Fibroblast of mammary gland (primary cell): ENCODE measurements at regions not wholly inside any gene's neighbourhood (a gene's known extent, or its start where the extent isn't known, plus 50 kb on each side); places are given as distances from the start of the nearest gene placed in this dataset.

ENCODE experiments used
- DNase-seq: peaks from one replicate; pipeline ENCODE4 v3.0.0-alpha.2; 2010; ENCODE audit warnings: low read depth
- H3K4me3 ChIP-seq: 2 replicates; pipeline ENCODE4 v1.5.1; 2011; ENCODE audit warnings: low read depth, mild to moderate bottlenecking, low read length, moderate library complexity; ENCODE audit not compliant: control insufficient read depth
- TF ChIP-seq, protein P1 (sequence below): conservative IDR thresholded peaks from 2 replicates; pipeline ENCODE4 v1.5.1; 2011; ENCODE audit warnings: low read depth, low read length, inconsistent platforms; ENCODE audit not compliant: control insufficient read depth, insufficient read depth

DNA sequence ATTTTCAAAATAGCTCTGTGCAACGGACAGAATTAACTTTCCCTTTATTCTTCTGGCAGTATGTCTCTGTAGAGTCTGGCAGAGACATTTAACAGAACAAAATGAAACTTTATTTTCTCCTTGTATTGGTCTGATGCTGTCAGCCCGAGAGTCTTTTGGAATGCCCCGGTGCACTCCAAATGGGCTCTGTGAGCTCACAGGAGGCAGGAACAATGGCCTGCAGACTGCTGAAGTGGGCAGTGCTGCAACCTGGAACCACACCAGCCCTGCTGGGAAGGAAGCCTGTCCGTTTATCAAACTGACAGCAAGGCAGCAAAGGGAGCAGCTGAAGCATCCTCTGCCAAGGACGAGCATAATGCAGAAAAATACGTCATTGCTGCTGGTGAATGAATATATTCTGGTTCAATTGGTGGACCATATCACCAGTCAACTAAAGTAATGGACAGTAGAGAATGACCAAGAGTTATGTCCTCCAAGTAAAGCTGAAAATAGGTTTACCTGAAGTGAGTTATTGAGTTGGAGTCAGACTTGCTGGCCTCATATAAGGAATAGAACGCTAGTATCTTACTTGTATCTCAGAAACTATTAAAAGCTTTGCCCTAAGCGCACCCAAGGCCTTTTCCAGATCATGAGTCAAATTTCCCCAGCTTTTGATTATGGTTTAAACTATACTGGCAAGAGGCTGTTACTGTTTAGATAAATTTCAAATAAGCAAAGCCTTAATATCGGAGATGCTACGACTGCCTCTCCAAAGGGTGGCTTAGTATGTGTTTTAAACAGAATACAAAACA lies 207.6 kb upstream of the TANK start:
- DNase-seq: peak; percentile 75
- no peak overlapping the region for H3K4me3 ChIP-seq
- TF ChIP-seq, protein P1, sequence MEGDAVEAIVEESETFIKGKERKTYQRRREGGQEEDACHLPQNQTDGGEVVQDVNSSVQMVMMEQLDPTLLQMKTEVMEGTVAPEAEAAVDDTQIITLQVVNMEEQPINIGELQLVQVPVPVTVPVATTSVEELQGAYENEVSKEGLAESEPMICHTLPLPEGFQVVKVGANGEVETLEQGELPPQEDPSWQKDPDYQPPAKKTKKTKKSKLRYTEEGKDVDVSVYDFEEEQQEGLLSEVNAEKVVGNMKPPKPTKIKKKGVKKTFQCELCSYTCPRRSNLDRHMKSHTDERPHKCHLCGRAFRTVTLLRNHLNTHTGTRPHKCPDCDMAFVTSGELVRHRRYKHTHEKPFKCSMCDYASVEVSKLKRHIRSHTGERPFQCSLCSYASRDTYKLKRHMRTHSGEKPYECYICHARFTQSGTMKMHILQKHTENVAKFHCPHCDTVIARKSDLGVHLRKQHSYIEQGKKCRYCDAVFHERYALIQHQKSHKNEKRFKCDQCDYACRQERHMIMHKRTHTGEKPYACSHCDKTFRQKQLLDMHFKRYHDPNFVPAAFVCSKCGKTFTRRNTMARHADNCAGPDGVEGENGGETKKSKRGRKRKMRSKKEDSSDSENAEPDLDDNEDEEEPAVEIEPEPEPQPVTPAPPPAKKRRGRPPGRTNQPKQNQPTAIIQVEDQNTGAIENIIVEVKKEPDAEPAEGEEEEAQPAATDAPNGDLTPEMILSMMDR: no peak

- TF ChIP-seq, protein P1: no peak
- H3K4me3 ChIP-seq: no peak overlapping the region
- DNase-seq: no peak
Measured at GRCh38 chr2:160955578-160955977, 204.7 kb upstream of the TANK start.

GRCh38 chr2:160956243-160956802 lies 203.9 kb upstream of the TANK start:
- TF ChIP-seq, protein P1: no peak
- H3K4me3 ChIP-seq: no peak overlapping the region
- peak; percentile 55 for DNase-seq

- TF ChIP-seq, protein P1: no peak
- peak; percentile 34 for DNase-seq
- no peak overlapping the region for H3K4me3 ChIP-seq
Measured at GRCh38 chr2:160963957-160964356, 196.3 kb upstream of the TANK start.

DNA sequence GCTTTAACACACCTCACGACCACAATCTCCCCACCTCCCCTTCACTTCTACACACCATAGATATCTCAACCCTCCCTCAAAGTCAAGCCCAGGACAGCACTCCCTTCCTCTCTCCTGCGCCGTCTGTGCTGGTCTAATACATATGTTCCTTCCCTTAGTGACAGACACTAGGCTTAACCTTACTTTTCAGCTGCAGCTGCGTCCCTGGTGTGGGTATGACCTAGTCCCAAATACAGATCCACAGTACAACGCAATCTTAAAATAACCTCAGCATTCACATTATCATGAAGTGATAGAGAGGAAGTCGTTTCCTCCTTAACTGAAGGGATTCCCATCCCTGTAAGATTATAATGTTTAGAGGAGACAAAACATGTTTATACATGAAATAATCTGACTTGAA lies 192.7 kb upstream of the TANK start:
- TF ChIP-seq, protein P1: no peak
- H3K4me3 ChIP-seq: no peak overlapping the region
- no peak for DNase-seq

DNA sequence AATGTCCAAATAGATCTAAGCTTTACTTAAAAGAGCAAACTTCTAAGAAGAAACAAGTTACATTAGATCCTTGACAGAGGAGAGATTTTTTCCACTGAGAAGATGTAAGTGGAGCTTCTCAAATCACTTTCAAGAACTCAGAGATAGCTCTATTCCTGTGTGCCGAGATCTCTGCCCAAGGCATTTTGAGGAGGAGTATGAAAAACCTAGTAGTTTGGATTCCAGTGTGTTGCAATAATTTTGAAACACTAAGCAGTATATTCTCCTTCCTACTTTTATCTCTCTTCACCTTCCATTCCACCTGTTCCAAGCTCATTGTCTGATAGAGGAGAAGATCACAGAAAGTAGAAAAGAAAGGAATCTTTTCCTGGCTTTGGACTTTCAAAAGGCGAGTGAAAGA lies 192.0 kb upstream of the TANK start:
- TF ChIP-seq, protein P1: no peak
- H3K4me3 ChIP-seq: no peak overlapping the region

More for the DNA sequence above, 192.0 kb upstream of the TANK start:
- DNase-seq: no peak
